ENCODE measurements at regions not wholly inside any gene's neighbourhood (a gene's known extent, or its start where the extent isn't known, plus 50 kb on each side); places are given as distances from the start of the nearest gene placed in this dataset.

GRCh38 chr17:71296005-71296404 lies 824.8 kb upstream of the SOX9 start:
- no peak overlapping the region for H3K4me3 ChIP-seq (ENCODE audit: low read length)
- H3K4me1 ChIP-seq (ENCODE audit: control insufficient read depth, insufficient read depth, low read length), result no peaks in the 10 kb centered on the region
- H3K27me3 ChIP-seq (ENCODE audit: control insufficient read depth, insufficient read depth, low read length), result no peaks in the 10 kb centered on the region
- no peaks in the 10 kb centered on the region for H3K36me3 ChIP-seq (ENCODE audit: control insufficient read depth, insufficient read depth, low read length)
- no peak overlapping the region for H3K9ac ChIP-seq (ENCODE audit: low read length)
- no peaks in the 10 kb centered on the region for H3K9me3 ChIP-seq (ENCODE audit: control insufficient read depth, low read length)

GRCh38 chr17:71301063-71301462 lies 819.8 kb upstream of the SOX9 start:
- H3K9me3 ChIP-seq (ENCODE audit: control insufficient read depth, low read length), result no peaks in the 10 kb centered on the region
- H3K27me3 ChIP-seq (ENCODE audit: control insufficient read depth, insufficient read depth, low read length), result no peaks in the 10 kb centered on the region
- H3K36me3 ChIP-seq (ENCODE audit: control insufficient read depth, insufficient read depth, low read length), result no peaks in the 10 kb centered on the region
- H3K4me3 ChIP-seq (ENCODE audit: low read length), result no peak overlapping the region
- H3K4me1 ChIP-seq (ENCODE audit: control insufficient read depth, insufficient read depth, low read length), result no peaks in the 10 kb centered on the region
- H3K9ac ChIP-seq (ENCODE audit: low read length), result no peak overlapping the region

- Histone ChIP-seq H3K36me3 (ENCODE audit: control insufficient read depth, insufficient read depth, low read length) (no peaks in the 10 kb centered on the region), H3K4me1 (ENCODE audit: control insufficient read depth, insufficient read depth, low read length) (no peaks in the 10 kb centered on the region), H3K9me3 (ENCODE audit: control insufficient read depth, low read length) (no peaks in the 10 kb centered on the region), H3K27me3 (ENCODE audit: control insufficient read depth, insufficient read depth, low read length) (no peaks in the 10 kb centered on the region), H3K9ac (ENCODE audit: low read length) (no peak overlapping the region), H3K4me3 (ENCODE audit: low read length) (no peak overlapping the region)
These were observed 817.9 kb upstream of the SOX9 start for GRCh38 chr17:71302721-71303549.

- no peak overlapping the region for H3K9ac ChIP-seq (ENCODE audit: low read length)
- no peaks in the 10 kb centered on the region for H3K27me3 ChIP-seq (ENCODE audit: control insufficient read depth, insufficient read depth, low read length)
These were observed 816.2 kb upstream of the SOX9 start for GRCh38 chr17:71304498-71305158.

GRCh38 chr17:71313866-71314265 lies 807.0 kb upstream of the SOX9 start:
- no peaks in the 10 kb centered on the region for H3K36me3 ChIP-seq (ENCODE audit: control insufficient read depth, insufficient read depth, low read length)
- no peak overlapping the region for H3K9ac ChIP-seq (ENCODE audit: low read length)
- no peak overlapping the region for H3K4me3 ChIP-seq (ENCODE audit: low read length)
- no peaks in the 10 kb centered on the region for H3K9me3 ChIP-seq (ENCODE audit: control insufficient read depth, low read length)
- no peaks in the 10 kb centered on the region for H3K4me1 ChIP-seq (ENCODE audit: control insufficient read depth, insufficient read depth, low read length)
- no peaks in the 10 kb centered on the region for H3K27me3 ChIP-seq (ENCODE audit: control insufficient read depth, insufficient read depth, low read length)

More at GRCh38 chr17:71304498-71305158, 816.2 kb upstream of the SOX9 start:
- Histone ChIP-seq H3K4me1 (ENCODE audit: control insufficient read depth, insufficient read depth, low read length) (no peaks in the 10 kb centered on the region), H3K4me3 (ENCODE audit: low read length) (no peak overlapping the region), H3K9me3 (ENCODE audit: control insufficient read depth, low read length) (no peaks in the 10 kb centered on the region), H3K36me3 (ENCODE audit: control insufficient read depth, insufficient read depth, low read length) (no peaks in the 10 kb centered on the region)

GRCh38 chr17:71315568-71315967 lies 805.3 kb upstream of the SOX9 start:
- H3K4me1 ChIP-seq (ENCODE audit: control insufficient read depth, insufficient read depth, low read length), result peaks cover 5% of the 10 kb centered on the region
- no peaks in the 10 kb centered on the region for H3K36me3 ChIP-seq (ENCODE audit: control insufficient read depth, insufficient read depth, low read length)
- no peaks in the 10 kb centered on the region for H3K27me3 ChIP-seq (ENCODE audit: control insufficient read depth, insufficient read depth, low read length)
- no peak overlapping the region for H3K9ac ChIP-seq (ENCODE audit: low read length)
- no peak overlapping the region for H3K4me3 ChIP-seq (ENCODE audit: low read length)
- no peaks in the 10 kb centered on the region for H3K9me3 ChIP-seq (ENCODE audit: control insufficient read depth, low read length)

GRCh38 chr17:71316176-71316897 lies 804.5 kb upstream of the SOX9 start:
- H3K9ac ChIP-seq (ENCODE audit: low read length), result no peak overlapping the region
- no peaks in the 10 kb centered on the region for H3K36me3 ChIP-seq (ENCODE audit: control insufficient read depth, insufficient read depth, low read length)
- H3K9me3 ChIP-seq (ENCODE audit: control insufficient read depth, low read length), result no peaks in the 10 kb centered on the region
- H3K4me1 ChIP-seq (ENCODE audit: control insufficient read depth, insufficient read depth, low read length), result peaks cover 5% of the 10 kb centered on the region
- H3K4me3 ChIP-seq (ENCODE audit: low read length), result no peak overlapping the region
- no peaks in the 10 kb centered on the region for H3K27me3 ChIP-seq (ENCODE audit: control insufficient read depth, insufficient read depth, low read length)

GRCh38 chr17:71320009-71320796 lies 800.6 kb upstream of the SOX9 start:
- H3K9me3 ChIP-seq (ENCODE audit: control insufficient read depth, low read length), result no peaks in the 10 kb centered on the region
- H3K4me1 ChIP-seq (ENCODE audit: control insufficient read depth, insufficient read depth, low read length), result peaks cover 5% of the 10 kb centered on the region
- no peak overlapping the region for H3K4me3 ChIP-seq (ENCODE audit: low read length)
- H3K27me3 ChIP-seq (ENCODE audit: control insufficient read depth, insufficient read depth, low read length), result no peaks in the 10 kb centered on the region
- no peak overlapping the region for H3K9ac ChIP-seq (ENCODE audit: low read length)
- H3K36me3 ChIP-seq (ENCODE audit: control insufficient read depth, insufficient read depth, low read length), result no peaks in the 10 kb centered on the region

GRCh38 chr17:71325117-71325516 lies 795.7 kb upstream of the SOX9 start:
- Histone ChIP-seq H3K36me3 (ENCODE audit: control insufficient read depth, insufficient read depth, low read length) (no peaks in the 10 kb centered on the region), H3K4me3 (ENCODE audit: low read length) (no peak overlapping the region), H3K9ac (ENCODE audit: low read length) (no peak overlapping the region), H3K4me1 (ENCODE audit: control insufficient read depth, insufficient read depth, low read length) (peaks cover 7% of the 10 kb centered on the region), H3K9me3 (ENCODE audit: control insufficient read depth, low read length) (no peaks in the 10 kb centered on the region), H3K27me3 (ENCODE audit: control insufficient read depth, insufficient read depth, low read length) (no peaks in the 10 kb centered on the region)

- Histone ChIP-seq H3K4me1 (ENCODE audit: control insufficient read depth, insufficient read depth, low read length) (peaks cover 5% of the 10 kb centered on the region), H3K9me3 (ENCODE audit: control insufficient read depth, low read length) (no peaks in the 10 kb centered on the region), H3K9ac (ENCODE audit: low read length) (no peak overlapping the region), H3K27me3 (ENCODE audit: control insufficient read depth, insufficient read depth, low read length) (no peaks in the 10 kb centered on the region), H3K4me3 (ENCODE audit: low read length) (no peak overlapping the region), H3K36me3 (ENCODE audit: control insufficient read depth, insufficient read depth, low read length) (no peaks in the 10 kb centered on the region)
These were observed 794.9 kb upstream of the SOX9 start for GRCh38 chr17:71325886-71326285.

GRCh38 chr17:71327376-71328059 lies 793.3 kb upstream of the SOX9 start:
- H3K36me3 ChIP-seq (ENCODE audit: control insufficient read depth, insufficient read depth, low read length), result no peaks in the 10 kb centered on the region
- no peaks in the 10 kb centered on the region for H3K27me3 ChIP-seq (ENCODE audit: control insufficient read depth, insufficient read depth, low read length)
- peaks cover 5% of the 10 kb centered on the region for H3K4me1 ChIP-seq (ENCODE audit: control insufficient read depth, insufficient read depth, low read length)
- no peaks in the 10 kb centered on the region for H3K9me3 ChIP-seq (ENCODE audit: control insufficient read depth, low read length)
- no peak overlapping the region for H3K4me3 ChIP-seq (ENCODE audit: low read length)
- H3K9ac ChIP-seq (ENCODE audit: low read length), result no peak overlapping the region

Data from mucosa of stomach (tissue), 1 donor.